H1 (cell line): ENCODE measurements at regions not wholly inside any gene's neighbourhood (a gene's known extent, or its start where the extent isn't known, plus 50 kb on each side); places are given as distances from the start of the nearest gene placed in this dataset.
A peak's percentile ranks its signal among the peaks of the same experiment; 100 is the strongest.

Experiments
- CTCF ChIA-PET: fragments of 300-600 bp; sonication (Branson Sonifier 250); formaldehyde crosslinking; loops from one replicate; lab custom pipeline; 2021; ENCODE audit not compliant: partially characterized antibody; lab: Charles Lee
- POLR2A ChIA-PET: fragments of 300-600 bp; sonication (Branson Sonifier 250); formaldehyde crosslinking; loops from one replicate; lab custom pipeline; 2021; ENCODE audit warnings: inconsistent platforms; ENCODE audit not compliant: partially characterized antibody; lab: Charles Lee
- DNase-seq, 2 experiments: peaks; one replicate each; pipeline versions ENCODE4 v3.0.0 to v3.0.0-alpha.2; 2010 to 2022; ENCODE audit warnings: low spot score in 2 of 2, low read depth in 1 of 2, mixed read lengths in 1 of 2
- FAIRE-seq: peaks from 2 replicates; lab custom pipeline; 2011; peaks lifted over from hg19 to GRCh38; lab: Jason Lieb, UNC
- H2AFZ ChIP-seq: 2 replicates; pipeline ENCODE4 v1.8.1; 2012; ENCODE audit warnings: low read length, inconsistent platforms
- H2AK5ac ChIP-seq: 2 replicates; pipeline ENCODE4 v1.6.1; 2013; ENCODE audit warnings: low read depth, low read length
- H2BK120ac ChIP-seq: replicated peaks from 2 replicates; pipeline ENCODE3; 2013; ENCODE audit warnings: low read depth, low read length, inconsistent platforms
- H2BK12ac ChIP-seq: 2 replicates; pipeline ENCODE4 v1.6.1; 2013; ENCODE audit warnings: low read depth, low read length
- H2BK15ac ChIP-seq: 2 replicates; pipeline ENCODE4 v1.6.1; 2013; ENCODE audit warnings: low read length
- H2BK20ac ChIP-seq: 2 replicates; pipeline ENCODE4 v1.6.1; 2013; ENCODE audit warnings: low read length
- H2BK5ac ChIP-seq: 2 replicates; pipeline ENCODE4 v1.6.1; 2013; ENCODE audit warnings: low read depth, low read length
- H3K14ac ChIP-seq: 2 replicates; pipeline ENCODE4 v1.6.1; 2013; ENCODE audit warnings: inconsistent platforms; ENCODE audit not compliant: insufficient read length
- H3K18ac ChIP-seq: 2 replicates; pipeline ENCODE4 v1.6.1; 2013; ENCODE audit warnings: low read length; ENCODE audit errors: extremely low read depth
- H3K23ac ChIP-seq: 2 replicates; pipeline ENCODE4 v1.6.1; 2013; ENCODE audit warnings: inconsistent platforms; ENCODE audit not compliant: insufficient read length
- H3K23me2 ChIP-seq: 2 replicates; pipeline ENCODE4 v1.6.1; 2013; ENCODE audit warnings: low read depth, low read length
- H3K27ac ChIP-seq: 2 replicates; pipeline ENCODE4 v1.6.1; 2011; ENCODE audit warnings: low read depth, low read length, inconsistent platforms
- H3K27me3 ChIP-seq, 4 experiments: replicated peaks in 1 of 4; 1 replicate in 1 of 4; 2 replicates in 3 of 4; pipeline versions ENCODE4 v1.6.1 to v1.8.1; 2011 to 2013; ENCODE audit warnings: low read length in 3 of 4, mild to moderate bottlenecking in 3 of 4, inconsistent platforms in 2 of 4, mixed read lengths in 2 of 4, moderate library complexity in 1 of 4; ENCODE audit not compliant: control insufficient read depth in 3 of 4, insufficient read depth in 3 of 4; ENCODE audit errors: extremely low read depth in 1 of 4
- H3K36me3 ChIP-seq, 4 experiments: 2 replicates each; pipeline versions ENCODE4 v1.6.1 to v1.8.1; 2011 to 2013; ENCODE audit warnings: mild to moderate bottlenecking in 4 of 4, low read length in 3 of 4, moderate library complexity in 2 of 4, control low read depth in 1 of 4, inconsistent platforms in 1 of 4; ENCODE audit not compliant: insufficient read depth in 4 of 4, control insufficient read depth in 2 of 4
- H3K4ac ChIP-seq: replicated peaks from 2 replicates; pipeline ENCODE3; 2013; ENCODE audit warnings: low read length, low read depth, mixed read lengths, inconsistent platforms; ENCODE audit not compliant: insufficient read length
- H3K4me1 ChIP-seq, 4 experiments: replicated peaks in 1 of 4; 1 replicate in 1 of 4; 2 replicates in 3 of 4; pipeline versions ENCODE4 v1.6.1 to v1.8.1; 2011 to 2013; ENCODE audit warnings: low read length in 3 of 4, inconsistent platforms in 2 of 4, mixed read lengths in 1 of 4; ENCODE audit not compliant: insufficient read depth in 4 of 4, control insufficient read depth in 3 of 4
- H3K4me2 ChIP-seq, 2 experiments: 2 replicates each; pipeline versions ENCODE4 v1.6.1 to v1.8.1; 2011 to 2013; ENCODE audit warnings: low read depth in 2 of 2, low read length in 2 of 2, control low read depth in 1 of 2, inconsistent platforms in 1 of 2, mild to moderate bottlenecking in 1 of 2; ENCODE audit not compliant: insufficient read depth in 1 of 2
- H3K4me3 ChIP-seq, 4 experiments: fragments of 200-600, 300-600 bp in 1 of 4; sonication (generic), shearing (Covaris generic), sonication (Bioruptor Twin) in 1 of 4; 2 replicates each; pipeline versions ENCODE4 v1.5.1 to v1.8.1; 2011 to 2016; ENCODE audit warnings: low read length in 4 of 4, low read depth in 3 of 4, control low read depth in 2 of 4, inconsistent platforms in 2 of 4, mild to moderate bottlenecking in 2 of 4, mixed read lengths in 1 of 4, moderate library complexity in 1 of 4; ENCODE audit not compliant: insufficient read depth in 2 of 4; ENCODE audit errors: extremely low read depth in 1 of 4
- H3K56ac ChIP-seq: replicated peaks from 2 replicates; pipeline ENCODE3; 2013; ENCODE audit warnings: low read depth, mild to moderate bottlenecking, mixed read lengths, low read length, inconsistent platforms; ENCODE audit not compliant: insufficient read length
- H3K79me1 ChIP-seq: 2 replicates; pipeline ENCODE4 v1.6.1; 2013; ENCODE audit warnings: low read depth, low read length, control low read depth
- H3K79me2 ChIP-seq, 2 experiments: 2 replicates each; pipeline versions ENCODE4 v1.6.1 to v1.8.1; 2012 to 2013; ENCODE audit warnings: low read length in 2 of 2, mild to moderate bottlenecking in 2 of 2, inconsistent platforms in 1 of 2; ENCODE audit not compliant: insufficient read depth in 2 of 2, control insufficient read depth in 1 of 2
- H3K9ac ChIP-seq, 4 experiments: replicated peaks in 1 of 4; 1 replicate in 1 of 4; 2 replicates in 3 of 4; pipeline versions ENCODE4 v1.6.1 to v1.8.1; 2011 to 2013; ENCODE audit warnings: low read depth in 3 of 4, low read length in 3 of 4, control low read depth in 2 of 4, mild to moderate bottlenecking in 2 of 4, moderate library complexity in 2 of 4, inconsistent platforms in 1 of 4; ENCODE audit errors: extremely low read depth in 1 of 4
- H3K9me3 ChIP-seq, 2 experiments: 2 replicates each; pipeline versions ENCODE4 v1.6.1 to v1.8.1; 2012 to 2013; ENCODE audit warnings: mild to moderate bottlenecking in 2 of 2, moderate library complexity in 2 of 2, control low read depth in 1 of 2, inconsistent platforms in 1 of 2, low read depth in 1 of 2, low read length in 1 of 2, mixed read lengths in 1 of 2; ENCODE audit not compliant: insufficient read depth in 2 of 2
- H4K20me1 ChIP-seq, 2 experiments: replicated peaks in 1 of 2; 2 replicates each; pipeline versions ENCODE3 to v1.8.1; 2011 to 2013; ENCODE audit warnings: inconsistent platforms in 2 of 2, low read length in 2 of 2, mild to moderate bottlenecking in 1 of 2; ENCODE audit not compliant: insufficient read depth in 2 of 2, control insufficient read depth in 1 of 2
- H4K5ac ChIP-seq: 2 replicates; pipeline ENCODE4 v1.6.1; 2013; ENCODE audit warnings: low read length, low read depth, mixed read lengths, inconsistent platforms; ENCODE audit not compliant: insufficient read length
- H4K8ac ChIP-seq: 2 replicates; pipeline ENCODE4 v1.8.0; 2013; ENCODE audit warnings: mild to moderate bottlenecking, moderate library complexity, low read length, inconsistent platforms; ENCODE audit not compliant: insufficient read depth; ENCODE audit errors: extremely low read depth
- H4K91ac ChIP-seq: replicated peaks from 2 replicates; pipeline ENCODE3; 2013; ENCODE audit warnings: low read length, mixed read lengths, inconsistent platforms; ENCODE audit not compliant: insufficient read length
- ASH2L ChIP-seq: fragments of 200-600, 300-600 bp; sonication (generic); IDR thresholded peaks from one replicate; pipeline ENCODE4 v1.7.1; 2017; ENCODE audit warnings: low read length
- EP300 ChIP-seq, 2 experiments: IDR thresholded peaks; 1 replicate in 1 of 2; 2 replicates in 1 of 2; pipeline ENCODE4 v1.6.1; 2011 to 2012; ENCODE audit warnings: low read depth in 2 of 2, low read length in 2 of 2, mild to moderate bottlenecking in 2 of 2, borderline replicate concordance in 1 of 2, inconsistent platforms in 1 of 2, moderate library complexity in 1 of 2
- FOSL1 ChIP-seq: IDR thresholded peaks from 2 replicates; pipeline ENCODE4 v1.6.1; 2011; ENCODE audit warnings: mild to moderate bottlenecking, low read depth, low read length, moderate library complexity; ENCODE audit not compliant: insufficient read depth
- JUND ChIP-seq: IDR thresholded peaks from 2 replicates; pipeline ENCODE4 v1.6.1; 2011; ENCODE audit warnings: mild to moderate bottlenecking, improper control_type of control experiment, low read length
- POU5F1 ChIP-seq: IDR thresholded peaks from 2 replicates; pipeline ENCODE4 v1.6.1; 2011; ENCODE audit warnings: low read depth, mild to moderate bottlenecking, low read length, moderate library complexity
- RXRA ChIP-seq: IDR thresholded peaks from 2 replicates; pipeline ENCODE4 v1.6.1; 2011; ENCODE audit warnings: low read depth, mild to moderate bottlenecking, low read length, moderate library complexity; ENCODE audit not compliant: insufficient read depth
- SAP30 ChIP-seq: fragments of 300-600 bp; sonication (generic); IDR thresholded peaks from 2 replicates; pipeline ENCODE4 v1.7.1; 2012; ENCODE audit warnings: low read length, moderate library complexity, mild to moderate bottlenecking, inconsistent platforms; ENCODE audit not compliant: insufficient read depth, insufficient replicate concordance
- SP2 ChIP-seq: IDR thresholded peaks from 2 replicates; pipeline ENCODE4 v1.6.1; 2012; ENCODE audit warnings: mild to moderate bottlenecking, low read length, inconsistent platforms
- SP4 ChIP-seq: IDR thresholded peaks from 2 replicates; pipeline ENCODE4 v1.6.1; 2012; ENCODE audit warnings: low read length, inconsistent platforms
- TBP ChIP-seq: IDR thresholded peaks from 2 replicates; pipeline ENCODE4 v1.6.1; 2011; ENCODE audit warnings: low read depth, low read length, improper control_type of control experiment
- WGBS, 2 experiments: shearing (Covaris generic) in 1 of 2; methylation state at CpG; one replicate each; pipeline versions ENCODE4 v1.1.6 to v1.1.7; 2013 to 2015; ENCODE audit warnings: low lambda C conversion rate in 2 of 2, mixed read lengths in 2 of 2, inconsistent platforms in 1 of 2, low coverage in 1 of 2, missing lambda C conversion rate in 1 of 2; ENCODE audit not compliant: insufficient replicate concordance in 2 of 2, insufficient coverage in 1 of 2, insufficient read length in 1 of 2; ENCODE audit errors: extremely low coverage in 1 of 2, missing lambda C conversion rate in 1 of 2; 5-methylcytosine and 5-hydroxymethylcytosine counted together
- TF ChIP-seq, protein P1 (sequence below): IDR thresholded peaks from 2 replicates; pipeline ENCODE4 v1.6.1; 2012; ENCODE audit warnings: low read length, inconsistent platforms

DNA sequence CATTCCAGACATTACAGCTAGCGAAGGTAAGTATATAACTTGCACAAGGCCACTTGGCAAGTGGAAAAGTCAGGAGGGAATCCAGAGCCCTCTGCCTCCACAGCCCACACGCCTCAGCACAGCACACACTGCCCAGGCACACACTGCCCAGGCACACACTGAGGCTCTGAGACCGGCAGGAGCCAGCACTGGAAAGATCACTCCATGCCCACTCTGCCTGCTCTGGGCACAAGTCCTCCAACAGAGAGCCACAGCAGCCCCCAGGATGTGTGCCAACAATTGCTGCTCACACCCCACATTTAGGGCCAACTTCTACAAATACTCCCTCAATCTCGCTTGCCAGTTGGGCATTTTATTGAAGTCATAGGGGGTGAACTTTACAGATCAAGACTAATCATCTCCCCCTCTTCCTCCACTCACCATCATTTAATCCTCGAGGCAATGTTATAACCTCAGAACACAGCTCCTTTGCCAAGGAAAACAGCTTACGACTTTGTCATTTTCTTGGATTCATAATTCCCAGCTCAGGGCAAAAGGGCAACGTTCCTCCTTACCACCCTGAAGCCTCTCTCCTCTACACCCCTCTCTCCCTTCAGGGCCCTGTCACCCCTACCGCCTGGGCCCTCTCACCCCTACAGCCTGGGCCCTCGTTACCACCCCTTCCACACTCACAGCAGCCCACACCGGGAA is 53.0 kb upstream of the TPM1 start:
- Histone ChIP-seq H3K9ac (no peak overlapping the region), H2AFZ (0 out of 2 replicates have a peak overlapping the region, but pooled peaks have one; percentile 26), H3K36me3 (no peaks in the 10 kb centered on the region), H3K23ac (no peak overlapping the region), H3K27ac (no peak overlapping the region), H4K5ac (no peak overlapping the region), H2BK12ac (peak overlapping the region; percentile 4; the same call in 1 of the 2 replicates), H3K79me1 (no peaks in the 10 kb centered on the region), H3K4me3 (no peak overlapping the region), H2AK5ac (no peak overlapping the region), H3K27me3 (no peaks in the 10 kb centered on the region), H2BK5ac (0 out of 2 replicates have a peak overlapping the region, but pooled peaks have one; percentile 57), H3K79me2 (no peaks in the 10 kb centered on the region), H3K18ac (no peak overlapping the region), H4K91ac (peak overlapping the region; percentile 41), H3K23me2 (no peaks in the 10 kb centered on the region), H3K56ac (no peak overlapping the region), H3K4me1 (peaks cover 0 to 7% (median 2%) of the 10 kb centered on the region in 4 experiments; a peak in 4 of 7 replicates), H2BK15ac (peak overlapping the region; percentile 13), H3K4ac (no peak overlapping the region), H3K9me3 (no peaks in the 10 kb centered on the region), H3K4me2 (no peak overlapping the region), H2BK120ac (no peak overlapping the region), H4K20me1 (no peaks in the 10 kb centered on the region), H3K14ac (no peak overlapping the region), H4K8ac (no peak overlapping the region; the same call in 1 of the 2 replicates), H2BK20ac (0 out of 2 replicates have a peak overlapping the region, but pooled peaks have one; percentile 55)
- FAIRE-seq (no peak), DNase-seq (no peak)
- WGBS, 2 experiments: 80% methylated on average over 7 of the region's 10 CpGs; no CpG with 5 or more reads in 1 of the 2 experiments
- POLR2A ChIA-PET: interaction anchor here (0.6 to 2.9 kb wide), 3 partner anchors 28 to 58 kb away, joined by 3 to 15 read pairs (median 3); no protein-coding TSS in a partner anchor
- CTCF ChIA-PET: interaction anchor here (1.1 to 4.3 kb wide), 8 partner anchors 10 to 141 kb away, joined by 3 to 24 read pairs (median 4); no protein-coding TSS in a partner anchor
- no peak for TF ChIP-seq JUND
- no peak for TF ChIP-seq EP300 (IDR thresholded peaks at IDR 0.05; ENCODE audit: borderline replicate concordance in 1 of 2, low read depth in 2 of 2, low read length in 2 of 2)
- no peak for TF ChIP-seq FOSL1
- no peak for TF ChIP-seq TBP
- no peak for TF ChIP-seq SAP30
- no peak for TF ChIP-seq SP4
- TF ChIP-seq, protein P1, sequence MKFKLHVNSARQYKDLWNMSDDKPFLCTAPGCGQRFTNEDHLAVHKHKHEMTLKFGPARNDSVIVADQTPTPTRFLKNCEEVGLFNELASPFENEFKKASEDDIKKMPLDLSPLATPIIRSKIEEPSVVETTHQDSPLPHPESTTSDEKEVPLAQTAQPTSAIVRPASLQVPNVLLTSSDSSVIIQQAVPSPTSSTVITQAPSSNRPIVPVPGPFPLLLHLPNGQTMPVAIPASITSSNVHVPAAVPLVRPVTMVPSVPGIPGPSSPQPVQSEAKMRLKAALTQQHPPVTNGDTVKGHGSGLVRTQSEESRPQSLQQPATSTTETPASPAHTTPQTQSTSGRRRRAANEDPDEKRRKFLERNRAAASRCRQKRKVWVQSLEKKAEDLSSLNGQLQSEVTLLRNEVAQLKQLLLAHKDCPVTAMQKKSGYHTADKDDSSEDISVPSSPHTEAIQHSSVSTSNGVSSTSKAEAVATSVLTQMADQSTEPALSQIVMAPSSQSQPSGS: no peak
- no peak for TF ChIP-seq RXRA
- TF ChIP-seq POU5F1: no peak
- no peak for TF ChIP-seq ASH2L
- no peak for TF ChIP-seq SP2
